Keratinocyte (primary cell): ENCODE measurements at regions not wholly inside any gene's neighbourhood (a gene's known extent, or its start where the extent isn't known, plus 50 kb on each side); places are given as distances from the start of the nearest gene placed in this dataset.

Experiments
- DNase-seq: peaks from one replicate; pipeline ENCODE4 v3.0.0-alpha.2; 2011; ENCODE audit warnings: low read depth, missing footprints, low spot score
- FAIRE-seq: peaks from 2 replicates; lab custom pipeline; 2011; peaks lifted over from hg19 to GRCh38; lab: Jason Lieb, UNC
- H2AFZ ChIP-seq: 2 replicates; pipeline ENCODE4 v1.6.0; 2012; ENCODE audit warnings: low read length, control low read depth, inconsistent platforms; ENCODE audit not compliant: control insufficient read depth
- H3K27ac ChIP-seq: 2 replicates; pipeline ENCODE4 v1.5.1; 2011; ENCODE audit warnings: low read length; ENCODE audit not compliant: control insufficient read depth, insufficient read depth
- H3K27me3 ChIP-seq: 3 replicates; pipeline ENCODE4 v1.6.0; 2011; ENCODE audit warnings: low read length; ENCODE audit not compliant: control insufficient read depth, insufficient read depth; ENCODE audit errors: extremely low read depth
- H3K36me3 ChIP-seq, 2 experiments: 2 replicates in 1 of 2; 3 replicates in 1 of 2; pipeline ENCODE4 v1.5.1; 2011; ENCODE audit warnings: low read length in 2 of 2, mild to moderate bottlenecking in 1 of 2; ENCODE audit not compliant: control insufficient read depth in 2 of 2, insufficient read depth in 2 of 2; ENCODE audit errors: extremely low read depth in 1 of 2
- H3K4me1 ChIP-seq: 3 replicates; pipeline ENCODE4 v1.5.1; 2011; ENCODE audit warnings: low read length; ENCODE audit not compliant: control insufficient read depth, insufficient read depth; ENCODE audit errors: extremely low read depth
- H3K4me2 ChIP-seq: 3 replicates; pipeline ENCODE4 v1.6.0; 2011; ENCODE audit warnings: low read depth, low read length; ENCODE audit not compliant: control insufficient read depth, insufficient read depth; ENCODE audit errors: extremely low read depth
- H3K4me3 ChIP-seq, 3 experiments: fragments of 200-600 bp in 1 of 3; sonication (generic) in 1 of 3; 2 replicates in 2 of 3; 3 replicates in 1 of 3; pipeline ENCODE4 v1.5.1; 2011 to 2016; ENCODE audit warnings: low read length in 3 of 3, mild to moderate bottlenecking in 3 of 3, control low read depth in 2 of 3, inconsistent platforms in 1 of 3, low read depth in 1 of 3, mixed read lengths in 1 of 3, mixed run types in 1 of 3, moderate library complexity in 1 of 3; ENCODE audit not compliant: control insufficient read depth in 2 of 3, insufficient read depth in 2 of 3; ENCODE audit errors: extremely low read depth in 1 of 3
- H3K79me2 ChIP-seq: 2 replicates; pipeline ENCODE4 v1.6.0; 2012; ENCODE audit warnings: low read length; ENCODE audit not compliant: control insufficient read depth, insufficient read depth
- H3K9ac ChIP-seq: 3 replicates; pipeline ENCODE4 v1.6.0; 2011; ENCODE audit warnings: low read length; ENCODE audit not compliant: control insufficient read depth, insufficient read depth; ENCODE audit errors: extremely low read depth
- H3K9me1 ChIP-seq: 3 replicates; pipeline ENCODE4 v1.6.0; 2011; ENCODE audit warnings: low read length; ENCODE audit not compliant: control insufficient read depth, insufficient read depth; ENCODE audit errors: extremely low read depth
- H3K9me3 ChIP-seq: 2 replicates; pipeline ENCODE4 v1.5.1; 2012; ENCODE audit warnings: low read depth, low read length; ENCODE audit not compliant: control insufficient read depth
- H4K20me1 ChIP-seq: 3 replicates; pipeline ENCODE4 v1.6.0; 2011; ENCODE audit warnings: low read length; ENCODE audit not compliant: control insufficient read depth, insufficient read depth; ENCODE audit errors: extremely low read depth
- EZH2 ChIP-seq: IDR thresholded peaks from one replicate; pipeline ENCODE4 v1.6.1; 2012; ENCODE audit warnings: inconsistent platforms, mild to moderate bottlenecking, low read length, moderate library complexity
- dilution Hi-C: fragments of 300-500 bp; cut with MboI; formaldehyde crosslinking; loops from one replicate; pipeline ENCODE4 v1.7.0; 2020; ENCODE audit warnings: low sequenced_read_pairs; ENCODE audit not compliant: extremely low pct_ligation_motif_present
- TF ChIP-seq, protein P1 (sequence below), 3 experiments: IDR thresholded peaks in 1 of 3; conservative IDR thresholded peaks in 1 of 3; optimal IDR thresholded peaks in 1 of 3; 2 replicates in 2 of 3; 3 replicates in 1 of 3; pipeline versions ENCODE3 to v1.5.1; 2011; ENCODE audit warnings: low read length in 3 of 3, mild to moderate bottlenecking in 3 of 3, moderate library complexity in 2 of 3, control low read depth in 1 of 3, inconsistent platforms in 1 of 3; ENCODE audit not compliant: insufficient read depth in 2 of 3; ENCODE audit errors: extremely low read depth in 1 of 3

GRCh38 chr16:66296591-66296990 lies 69.9 kb upstream of the CDH5 start:
- Histone ChIP-seq H4K20me1 (no peaks in the 10 kb centered on the region), H3K36me3 (no peaks in the 10 kb centered on the region), H2AFZ (no peak overlapping the region), H3K27me3 (peaks cover 12% of the 10 kb centered on the region), H3K79me2 (no peaks in the 10 kb centered on the region), H3K4me3 (no peak overlapping the region), H3K4me2 (no peak overlapping the region), H3K27ac (no peak overlapping the region), H3K9me3 (no peaks in the 10 kb centered on the region), H3K4me1 (no peaks in the 10 kb centered on the region), H3K9ac (no peak overlapping the region), H3K9me1 (no peaks in the 10 kb centered on the region)
- DNase-seq (no peak), FAIRE-seq (no peak)
- TF ChIP-seq, protein P1, sequence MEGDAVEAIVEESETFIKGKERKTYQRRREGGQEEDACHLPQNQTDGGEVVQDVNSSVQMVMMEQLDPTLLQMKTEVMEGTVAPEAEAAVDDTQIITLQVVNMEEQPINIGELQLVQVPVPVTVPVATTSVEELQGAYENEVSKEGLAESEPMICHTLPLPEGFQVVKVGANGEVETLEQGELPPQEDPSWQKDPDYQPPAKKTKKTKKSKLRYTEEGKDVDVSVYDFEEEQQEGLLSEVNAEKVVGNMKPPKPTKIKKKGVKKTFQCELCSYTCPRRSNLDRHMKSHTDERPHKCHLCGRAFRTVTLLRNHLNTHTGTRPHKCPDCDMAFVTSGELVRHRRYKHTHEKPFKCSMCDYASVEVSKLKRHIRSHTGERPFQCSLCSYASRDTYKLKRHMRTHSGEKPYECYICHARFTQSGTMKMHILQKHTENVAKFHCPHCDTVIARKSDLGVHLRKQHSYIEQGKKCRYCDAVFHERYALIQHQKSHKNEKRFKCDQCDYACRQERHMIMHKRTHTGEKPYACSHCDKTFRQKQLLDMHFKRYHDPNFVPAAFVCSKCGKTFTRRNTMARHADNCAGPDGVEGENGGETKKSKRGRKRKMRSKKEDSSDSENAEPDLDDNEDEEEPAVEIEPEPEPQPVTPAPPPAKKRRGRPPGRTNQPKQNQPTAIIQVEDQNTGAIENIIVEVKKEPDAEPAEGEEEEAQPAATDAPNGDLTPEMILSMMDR (optimal IDR thresholded peaks at IDR 0.05 in 1 of 3, IDR thresholded peaks at IDR 0.05 in 1 of 3, conservative IDR thresholded peaks at IDR 0.05 in 1 of 3; ENCODE audit: extremely low read depth in 1 of 3, insufficient read depth in 2 of 3, low read length in 3 of 3) = no peak
- no peak for TF ChIP-seq EZH2
- dilution Hi-C loops = no loop called here

- no peak overlapping the region for H3K4me3 ChIP-seq
- H3K4me2 ChIP-seq = no peak overlapping the region
- DNase-seq (no peak), FAIRE-seq (no peak)
- H3K4me1 ChIP-seq = no peaks in the 10 kb centered on the region
- H3K79me2 ChIP-seq = no peaks in the 10 kb centered on the region
- H3K9ac ChIP-seq = no peak overlapping the region
- dilution Hi-C loops = no loop called here
- H4K20me1 ChIP-seq = no peaks in the 10 kb centered on the region
- no peaks in the 10 kb centered on the region for H3K36me3 ChIP-seq
- TF ChIP-seq, protein P1 (optimal IDR thresholded peaks at IDR 0.05 in 1 of 3, IDR thresholded peaks at IDR 0.05 in 1 of 3, conservative IDR thresholded peaks at IDR 0.05 in 1 of 3; ENCODE audit: extremely low read depth in 1 of 3, insufficient read depth in 2 of 3, low read length in 3 of 3) = no peak
- no peak for TF ChIP-seq EZH2
- H3K27ac ChIP-seq = no peak overlapping the region
- no peaks in the 10 kb centered on the region for H3K9me3 ChIP-seq
- no peak overlapping the region for H2AFZ ChIP-seq
- H3K9me1 ChIP-seq = no peaks in the 10 kb centered on the region
- H3K27me3 ChIP-seq = peaks cover 12% of the 10 kb centered on the region
These were observed 70.5 kb upstream of the CDH5 start for GRCh38 chr16:66295761-66296546.
